ENCODE measurements at regions not wholly inside any gene's neighbourhood (a gene's known extent, or its start where the extent isn't known, plus 50 kb on each side); places are given as distances from the start of the nearest gene placed in this dataset.

DNA sequence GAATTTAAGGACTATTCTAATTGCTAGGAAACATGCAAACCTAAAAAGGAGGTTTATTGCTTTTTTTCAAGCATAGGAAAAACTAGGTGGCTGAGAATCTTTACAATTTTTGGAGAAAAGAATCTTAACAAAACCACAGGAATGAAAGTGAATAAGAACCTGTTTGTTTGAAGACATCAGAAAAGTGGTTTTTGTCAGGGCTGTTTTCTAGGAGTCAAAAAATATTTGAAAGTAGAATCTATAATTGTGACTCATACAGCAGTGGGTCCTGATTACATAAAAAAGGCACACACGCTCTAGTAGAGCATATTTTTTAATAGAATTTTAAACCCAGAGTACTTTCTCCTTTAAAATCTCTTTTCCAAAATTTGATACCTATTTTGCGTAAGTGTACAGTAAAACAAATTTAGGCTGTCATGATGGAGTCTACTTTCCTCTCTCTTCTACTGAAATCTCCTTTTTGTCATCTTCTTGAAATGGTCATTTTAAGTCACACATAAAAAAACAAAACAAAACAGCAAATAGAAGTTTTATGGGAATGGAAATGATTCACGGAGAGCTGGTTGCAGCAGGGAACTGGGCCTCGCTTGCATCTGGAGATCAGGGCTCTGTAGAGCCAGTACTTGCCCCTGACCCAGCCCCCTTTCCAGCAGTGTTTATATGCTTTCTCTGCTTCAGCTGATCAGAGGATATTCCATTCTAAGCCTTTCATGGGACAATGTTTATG is 59.1 kb upstream of the PELI1 start:
- TF ChIP-seq, protein P1, sequence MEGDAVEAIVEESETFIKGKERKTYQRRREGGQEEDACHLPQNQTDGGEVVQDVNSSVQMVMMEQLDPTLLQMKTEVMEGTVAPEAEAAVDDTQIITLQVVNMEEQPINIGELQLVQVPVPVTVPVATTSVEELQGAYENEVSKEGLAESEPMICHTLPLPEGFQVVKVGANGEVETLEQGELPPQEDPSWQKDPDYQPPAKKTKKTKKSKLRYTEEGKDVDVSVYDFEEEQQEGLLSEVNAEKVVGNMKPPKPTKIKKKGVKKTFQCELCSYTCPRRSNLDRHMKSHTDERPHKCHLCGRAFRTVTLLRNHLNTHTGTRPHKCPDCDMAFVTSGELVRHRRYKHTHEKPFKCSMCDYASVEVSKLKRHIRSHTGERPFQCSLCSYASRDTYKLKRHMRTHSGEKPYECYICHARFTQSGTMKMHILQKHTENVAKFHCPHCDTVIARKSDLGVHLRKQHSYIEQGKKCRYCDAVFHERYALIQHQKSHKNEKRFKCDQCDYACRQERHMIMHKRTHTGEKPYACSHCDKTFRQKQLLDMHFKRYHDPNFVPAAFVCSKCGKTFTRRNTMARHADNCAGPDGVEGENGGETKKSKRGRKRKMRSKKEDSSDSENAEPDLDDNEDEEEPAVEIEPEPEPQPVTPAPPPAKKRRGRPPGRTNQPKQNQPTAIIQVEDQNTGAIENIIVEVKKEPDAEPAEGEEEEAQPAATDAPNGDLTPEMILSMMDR (IDR thresholded peaks at IDR 0.05): no peak
- no peak for TF ChIP-seq POLR2A (IDR thresholded peaks at IDR 0.05)

All from lower leg skin (tissue), 3 donors.